H1 (cell line): ENCODE measurements at regions not wholly inside any gene's neighbourhood (a gene's known extent, or its start where the extent isn't known, plus 50 kb on each side); places are given as distances from the start of the nearest gene placed in this dataset.

Experiments used
- CTCF ChIA-PET: fragments of 300-600 bp; sonication (Branson Sonifier 250); formaldehyde crosslinking; loops from one replicate; lab custom pipeline; 2021; ENCODE audit not compliant: partially characterized antibody; lab: Charles Lee
- POLR2A ChIA-PET: fragments of 300-600 bp; sonication (Branson Sonifier 250); formaldehyde crosslinking; loops from one replicate; lab custom pipeline; 2021; ENCODE audit warnings: inconsistent platforms; ENCODE audit not compliant: partially characterized antibody; lab: Charles Lee
- DNase-seq, 2 experiments: peaks; one replicate each; pipeline versions ENCODE4 v3.0.0 to v3.0.0-alpha.2; 2010 to 2022; ENCODE audit warnings: low spot score in 2 of 2, low read depth in 1 of 2, mixed read lengths in 1 of 2
- FAIRE-seq: peaks from 2 replicates; lab custom pipeline; 2011; peaks lifted over from hg19 to GRCh38; lab: Jason Lieb, UNC
- H2AFZ ChIP-seq: 2 replicates; pipeline ENCODE4 v1.8.1; 2012; ENCODE audit warnings: low read length, inconsistent platforms
- H2AK5ac ChIP-seq: 2 replicates; pipeline ENCODE4 v1.6.1; 2013; ENCODE audit warnings: low read depth, low read length
- H2BK120ac ChIP-seq: replicated peaks from 2 replicates; pipeline ENCODE3; 2013; ENCODE audit warnings: low read depth, low read length, inconsistent platforms
- H2BK12ac ChIP-seq: 2 replicates; pipeline ENCODE4 v1.6.1; 2013; ENCODE audit warnings: low read depth, low read length
- H2BK15ac ChIP-seq: 2 replicates; pipeline ENCODE4 v1.6.1; 2013; ENCODE audit warnings: low read length
- H2BK20ac ChIP-seq: 2 replicates; pipeline ENCODE4 v1.6.1; 2013; ENCODE audit warnings: low read length
- H2BK5ac ChIP-seq: 2 replicates; pipeline ENCODE4 v1.6.1; 2013; ENCODE audit warnings: low read depth, low read length
- H3K14ac ChIP-seq: 2 replicates; pipeline ENCODE4 v1.6.1; 2013; ENCODE audit warnings: inconsistent platforms; ENCODE audit not compliant: insufficient read length
- H3K18ac ChIP-seq: 2 replicates; pipeline ENCODE4 v1.6.1; 2013; ENCODE audit warnings: low read length; ENCODE audit errors: extremely low read depth
- H3K23ac ChIP-seq: 2 replicates; pipeline ENCODE4 v1.6.1; 2013; ENCODE audit warnings: inconsistent platforms; ENCODE audit not compliant: insufficient read length
- H3K23me2 ChIP-seq: 2 replicates; pipeline ENCODE4 v1.6.1; 2013; ENCODE audit warnings: low read depth, low read length
- H3K27ac ChIP-seq: 2 replicates; pipeline ENCODE4 v1.6.1; 2011; ENCODE audit warnings: low read depth, low read length, inconsistent platforms
- H3K27me3 ChIP-seq, 4 experiments: replicated peaks in 1 of 4; 1 replicate in 1 of 4; 2 replicates in 3 of 4; pipeline versions ENCODE4 v1.6.1 to v1.8.1; 2011 to 2013; ENCODE audit warnings: low read length in 3 of 4, mild to moderate bottlenecking in 3 of 4, inconsistent platforms in 2 of 4, mixed read lengths in 2 of 4, moderate library complexity in 1 of 4; ENCODE audit not compliant: control insufficient read depth in 3 of 4, insufficient read depth in 3 of 4; ENCODE audit errors: extremely low read depth in 1 of 4
- H3K36me3 ChIP-seq, 4 experiments: 2 replicates each; pipeline versions ENCODE4 v1.6.1 to v1.8.1; 2011 to 2013; ENCODE audit warnings: mild to moderate bottlenecking in 4 of 4, low read length in 3 of 4, moderate library complexity in 2 of 4, control low read depth in 1 of 4, inconsistent platforms in 1 of 4; ENCODE audit not compliant: insufficient read depth in 4 of 4, control insufficient read depth in 2 of 4
- H3K4ac ChIP-seq: replicated peaks from 2 replicates; pipeline ENCODE3; 2013; ENCODE audit warnings: low read length, low read depth, mixed read lengths, inconsistent platforms; ENCODE audit not compliant: insufficient read length
- H3K4me1 ChIP-seq, 4 experiments: replicated peaks in 1 of 4; 1 replicate in 1 of 4; 2 replicates in 3 of 4; pipeline versions ENCODE4 v1.6.1 to v1.8.1; 2011 to 2013; ENCODE audit warnings: low read length in 3 of 4, inconsistent platforms in 2 of 4, mixed read lengths in 1 of 4; ENCODE audit not compliant: insufficient read depth in 4 of 4, control insufficient read depth in 3 of 4
- H3K4me2 ChIP-seq, 2 experiments: 2 replicates each; pipeline versions ENCODE4 v1.6.1 to v1.8.1; 2011 to 2013; ENCODE audit warnings: low read depth in 2 of 2, low read length in 2 of 2, control low read depth in 1 of 2, inconsistent platforms in 1 of 2, mild to moderate bottlenecking in 1 of 2; ENCODE audit not compliant: insufficient read depth in 1 of 2
- H3K4me3 ChIP-seq, 4 experiments: fragments of 200-600, 300-600 bp in 1 of 4; sonication (generic), shearing (Covaris generic), sonication (Bioruptor Twin) in 1 of 4; 2 replicates each; pipeline versions ENCODE4 v1.5.1 to v1.8.1; 2011 to 2016; ENCODE audit warnings: low read length in 4 of 4, low read depth in 3 of 4, control low read depth in 2 of 4, inconsistent platforms in 2 of 4, mild to moderate bottlenecking in 2 of 4, mixed read lengths in 1 of 4, moderate library complexity in 1 of 4; ENCODE audit not compliant: insufficient read depth in 2 of 4; ENCODE audit errors: extremely low read depth in 1 of 4
- H3K56ac ChIP-seq: replicated peaks from 2 replicates; pipeline ENCODE3; 2013; ENCODE audit warnings: low read depth, mild to moderate bottlenecking, mixed read lengths, low read length, inconsistent platforms; ENCODE audit not compliant: insufficient read length
- H3K79me1 ChIP-seq: 2 replicates; pipeline ENCODE4 v1.6.1; 2013; ENCODE audit warnings: low read depth, low read length, control low read depth
- H3K79me2 ChIP-seq, 2 experiments: 2 replicates each; pipeline versions ENCODE4 v1.6.1 to v1.8.1; 2012 to 2013; ENCODE audit warnings: low read length in 2 of 2, mild to moderate bottlenecking in 2 of 2, inconsistent platforms in 1 of 2; ENCODE audit not compliant: insufficient read depth in 2 of 2, control insufficient read depth in 1 of 2
- H3K9ac ChIP-seq, 4 experiments: replicated peaks in 1 of 4; 1 replicate in 1 of 4; 2 replicates in 3 of 4; pipeline versions ENCODE4 v1.6.1 to v1.8.1; 2011 to 2013; ENCODE audit warnings: low read depth in 3 of 4, low read length in 3 of 4, control low read depth in 2 of 4, mild to moderate bottlenecking in 2 of 4, moderate library complexity in 2 of 4, inconsistent platforms in 1 of 4; ENCODE audit errors: extremely low read depth in 1 of 4
- H3K9me3 ChIP-seq, 2 experiments: 2 replicates each; pipeline versions ENCODE4 v1.6.1 to v1.8.1; 2012 to 2013; ENCODE audit warnings: mild to moderate bottlenecking in 2 of 2, moderate library complexity in 2 of 2, control low read depth in 1 of 2, inconsistent platforms in 1 of 2, low read depth in 1 of 2, low read length in 1 of 2, mixed read lengths in 1 of 2; ENCODE audit not compliant: insufficient read depth in 2 of 2
- H4K20me1 ChIP-seq, 2 experiments: replicated peaks in 1 of 2; 2 replicates each; pipeline versions ENCODE3 to v1.8.1; 2011 to 2013; ENCODE audit warnings: inconsistent platforms in 2 of 2, low read length in 2 of 2, mild to moderate bottlenecking in 1 of 2; ENCODE audit not compliant: insufficient read depth in 2 of 2, control insufficient read depth in 1 of 2
- H4K5ac ChIP-seq: 2 replicates; pipeline ENCODE4 v1.6.1; 2013; ENCODE audit warnings: low read length, low read depth, mixed read lengths, inconsistent platforms; ENCODE audit not compliant: insufficient read length
- H4K8ac ChIP-seq: 2 replicates; pipeline ENCODE4 v1.8.0; 2013; ENCODE audit warnings: mild to moderate bottlenecking, moderate library complexity, low read length, inconsistent platforms; ENCODE audit not compliant: insufficient read depth; ENCODE audit errors: extremely low read depth
- H4K91ac ChIP-seq: replicated peaks from 2 replicates; pipeline ENCODE3; 2013; ENCODE audit warnings: low read length, mixed read lengths, inconsistent platforms; ENCODE audit not compliant: insufficient read length
- EGR1 ChIP-seq: IDR thresholded peaks from 2 replicates; pipeline ENCODE4 v1.6.1; 2011; ENCODE audit warnings: low read depth, low read length, borderline replicate concordance
- HDAC2 ChIP-seq, 2 experiments: fragments of 300-600 bp in 1 of 2; sonication (generic) in 1 of 2; IDR thresholded peaks; 2 replicates each; pipeline ENCODE4 v1.6.1; 2011 to 2012; ENCODE audit warnings: low read depth in 2 of 2, low read length in 2 of 2, mild to moderate bottlenecking in 2 of 2, moderate library complexity in 2 of 2, borderline replicate concordance in 1 of 2, inconsistent platforms in 1 of 2
- RNF2 ChIP-seq: fragments of 200-900, 300-1000 bp; sonication (generic); IDR thresholded peaks from 2 replicates; pipeline ENCODE4 v1.7.1; 2016; ENCODE audit warnings: borderline replicate concordance, low read depth, mild to moderate bottlenecking, antibody characterized with exemption, low read length; ENCODE audit not compliant: poor library complexity, severe bottlenecking; ENCODE audit errors: missing control alignments
- TBP ChIP-seq: IDR thresholded peaks from 2 replicates; pipeline ENCODE4 v1.6.1; 2011; ENCODE audit warnings: low read depth, low read length, improper control_type of control experiment
- WGBS, 2 experiments: shearing (Covaris generic) in 1 of 2; methylation state at CpG; one replicate each; pipeline versions ENCODE4 v1.1.6 to v1.1.7; 2013 to 2015; ENCODE audit warnings: low lambda C conversion rate in 2 of 2, mixed read lengths in 2 of 2, inconsistent platforms in 1 of 2, low coverage in 1 of 2, missing lambda C conversion rate in 1 of 2; ENCODE audit not compliant: insufficient replicate concordance in 2 of 2, insufficient coverage in 1 of 2, insufficient read length in 1 of 2; ENCODE audit errors: extremely low coverage in 1 of 2, missing lambda C conversion rate in 1 of 2; 5-methylcytosine and 5-hydroxymethylcytosine counted together

GRCh38 chr2:77922567-77922966 is 400.4 kb upstream of the LRRTM4 start:
- no peaks in the 10 kb centered on the region for H3K79me2 ChIP-seq
- WGBS, 2 experiments: 100% methylated on average over 1 of the region's 1 CpG; no CpG with 5 or more reads in 1 of the 2 experiments
- H2BK15ac ChIP-seq: no peak overlapping the region
- H2BK120ac ChIP-seq: no peak overlapping the region
- no peak overlapping the region for H3K14ac ChIP-seq
- H2BK12ac ChIP-seq: no peak overlapping the region
- no peaks in the 10 kb centered on the region for H3K79me1 ChIP-seq
- H3K4me3 ChIP-seq: no peak overlapping the region
- H3K36me3 ChIP-seq: no peaks in the 10 kb centered on the region
- no peak overlapping the region for H4K91ac ChIP-seq
- DNase-seq: no peak
- H4K5ac ChIP-seq: no peak overlapping the region
- no peak overlapping the region for H2AFZ ChIP-seq
- H2AK5ac ChIP-seq: no peak overlapping the region
- H3K27me3 ChIP-seq: no peaks in the 10 kb centered on the region; a peak in 1 of 7 replicates
- H3K27ac ChIP-seq: no peak overlapping the region
- H3K9me3 ChIP-seq: no peaks in the 10 kb centered on the region
- no peak overlapping the region for H2BK5ac ChIP-seq
- ChIA-PET CTCF (no interaction called here), POLR2A (no interaction called here)
- no peak overlapping the region for H3K23ac ChIP-seq
- no peaks in the 10 kb centered on the region for H3K4me1 ChIP-seq
- H3K56ac ChIP-seq: no peak overlapping the region
- no peaks in the 10 kb centered on the region for H4K20me1 ChIP-seq
- H3K4ac ChIP-seq: no peak overlapping the region
- no peak overlapping the region for H2BK20ac ChIP-seq
- H3K18ac ChIP-seq: no peak overlapping the region
- H3K4me2 ChIP-seq: no peak overlapping the region
- H3K9ac ChIP-seq: no peak overlapping the region
- FAIRE-seq: no peak
- no peaks in the 10 kb centered on the region for H3K23me2 ChIP-seq
- H4K8ac ChIP-seq: no peak overlapping the region
- TF ChIP-seq RNF2 (no peak), HDAC2 (IDR thresholded peaks at IDR 0.05; ENCODE audit: borderline replicate concordance in 1 of 2, low read depth in 2 of 2, low read length in 2 of 2) (no peak), EGR1 (no peak), TBP (no peak)
